ENCODE measurements at regions not wholly inside any gene's neighbourhood (a gene's known extent, or its start where the extent isn't known, plus 50 kb on each side); places are given as distances from the start of the nearest gene placed in this dataset.

DNA sequence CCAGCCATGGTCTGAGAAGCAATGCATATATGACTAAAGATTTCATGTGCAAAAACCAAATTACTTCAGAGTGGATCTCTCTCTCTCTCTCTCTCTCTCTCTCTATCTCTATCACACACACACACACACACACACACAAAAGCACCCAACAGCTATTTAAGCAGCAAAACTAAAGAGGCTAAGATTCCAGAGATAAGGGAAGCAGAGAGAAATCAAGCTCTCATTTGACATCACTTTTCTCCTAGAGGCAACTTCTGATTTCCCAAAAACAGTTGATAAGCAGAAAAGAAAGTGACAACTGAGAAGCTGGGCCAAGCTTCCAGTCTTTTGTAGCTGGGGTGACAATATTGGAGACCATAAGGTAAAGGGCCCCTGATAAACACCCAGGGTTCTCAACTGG is 526.0 kb upstream of the NR2F2 start:
- TF ChIP-seq, protein P1, sequence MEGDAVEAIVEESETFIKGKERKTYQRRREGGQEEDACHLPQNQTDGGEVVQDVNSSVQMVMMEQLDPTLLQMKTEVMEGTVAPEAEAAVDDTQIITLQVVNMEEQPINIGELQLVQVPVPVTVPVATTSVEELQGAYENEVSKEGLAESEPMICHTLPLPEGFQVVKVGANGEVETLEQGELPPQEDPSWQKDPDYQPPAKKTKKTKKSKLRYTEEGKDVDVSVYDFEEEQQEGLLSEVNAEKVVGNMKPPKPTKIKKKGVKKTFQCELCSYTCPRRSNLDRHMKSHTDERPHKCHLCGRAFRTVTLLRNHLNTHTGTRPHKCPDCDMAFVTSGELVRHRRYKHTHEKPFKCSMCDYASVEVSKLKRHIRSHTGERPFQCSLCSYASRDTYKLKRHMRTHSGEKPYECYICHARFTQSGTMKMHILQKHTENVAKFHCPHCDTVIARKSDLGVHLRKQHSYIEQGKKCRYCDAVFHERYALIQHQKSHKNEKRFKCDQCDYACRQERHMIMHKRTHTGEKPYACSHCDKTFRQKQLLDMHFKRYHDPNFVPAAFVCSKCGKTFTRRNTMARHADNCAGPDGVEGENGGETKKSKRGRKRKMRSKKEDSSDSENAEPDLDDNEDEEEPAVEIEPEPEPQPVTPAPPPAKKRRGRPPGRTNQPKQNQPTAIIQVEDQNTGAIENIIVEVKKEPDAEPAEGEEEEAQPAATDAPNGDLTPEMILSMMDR (IDR thresholded peaks at IDR 0.05), result no peak
- TF ChIP-seq ZFX (IDR thresholded peaks at IDR 0.05; ENCODE audit: borderline replicate concordance), result no peak

All from 22Rv1 (cell line).